ENCODE measurements at regions not wholly inside any gene's neighbourhood (a gene's known extent, or its start where the extent isn't known, plus 50 kb on each side); places are given as distances from the start of the nearest gene placed in this dataset.

GRCh38 chr3:154976072-154976983 lies 103.8 kb upstream of the MME start:
- no peak for FAIRE-seq
- no peak for DNase-seq (ENCODE audit: low spot score in 2 of 2)

GRCh38 chr3:154973851-154974250 lies 106.3 kb upstream of the MME start:
- no peak for FAIRE-seq
- DNase-seq (ENCODE audit: low spot score in 2 of 2) = no peak

- no peak for DNase-seq (ENCODE audit: low spot score in 2 of 2)
Observed at GRCh38 chr3:154972951-154973350, 107.2 kb upstream of the MME start.

GRCh38 chr3:154971771-154972326 lies 108.3 kb upstream of the MME start:
- no peak for DNase-seq (ENCODE audit: low spot score in 2 of 2)
- FAIRE-seq = no peak

More at GRCh38 chr3:154972951-154973350, 107.2 kb upstream of the MME start:
- FAIRE-seq = no peak

- no peak for FAIRE-seq
- no peak for DNase-seq (ENCODE audit: low spot score in 2 of 2)
Observed at GRCh38 chr3:154971341-154971740, 108.8 kb upstream of the MME start.

GRCh38 chr3:154970797-154971196 lies 109.3 kb upstream of the MME start:
- FAIRE-seq = no peak
- no peak for DNase-seq (ENCODE audit: low spot score in 2 of 2)

- FAIRE-seq = no peak
- no peak for DNase-seq (ENCODE audit: low spot score in 2 of 2)
Observed at GRCh38 chr3:154969366-154969765, 110.8 kb upstream of the MME start.

GRCh38 chr3:154967090-154967489 lies 113.0 kb upstream of the MME start:
- no peak for FAIRE-seq

GRCh38 chr3:154956815-154957214 lies 123.3 kb upstream of the MME start:
- no peak for FAIRE-seq
- DNase-seq (ENCODE audit: low spot score in 2 of 2) = no peak

More at GRCh38 chr3:154967090-154967489, 113.0 kb upstream of the MME start:
- no peak for DNase-seq (ENCODE audit: low spot score in 2 of 2)

GRCh38 chr3:154955907-154956533 lies 124.1 kb upstream of the MME start:
- FAIRE-seq = no peak

GRCh38 chr3:154954757-154955156 lies 125.4 kb upstream of the MME start:
- FAIRE-seq (no peak), DNase-seq (ENCODE audit: low spot score in 2 of 2) (no peak)

More at GRCh38 chr3:154955907-154956533, 124.1 kb upstream of the MME start:
- DNase-seq (ENCODE audit: low spot score in 2 of 2) = no peak

GRCh38 chr3:154953538-154953937 lies 126.6 kb upstream of the MME start:
- no peak for FAIRE-seq
- no peak for DNase-seq (ENCODE audit: low spot score in 2 of 2)

- no peak for DNase-seq (ENCODE audit: low spot score in 2 of 2)
- FAIRE-seq = no peak
Observed at GRCh38 chr3:154952553-154952952, 127.6 kb upstream of the MME start.

GRCh38 chr3:154943981-154944380 lies 136.1 kb upstream of the MME start:
- FAIRE-seq (no peak), DNase-seq (ENCODE audit: low spot score in 2 of 2) (no peak)

GRCh38 chr3:154942827-154943226 lies 137.3 kb upstream of the MME start:
- DNase-seq (ENCODE audit: low spot score in 2 of 2) = no peak

GRCh38 chr3:154936196-154936595 lies 143.9 kb upstream of the MME start:
- FAIRE-seq (no peak), DNase-seq (ENCODE audit: low spot score in 2 of 2) (no peak)

More at GRCh38 chr3:154942827-154943226, 137.3 kb upstream of the MME start:
- no peak for FAIRE-seq

GRCh38 chr3:154933581-154933980 lies 146.5 kb upstream of the MME start:
- FAIRE-seq = no peak
- no peak for DNase-seq (ENCODE audit: low spot score in 2 of 2)

GRCh38 chr3:154932633-154933032 lies 147.5 kb upstream of the MME start:
- DNase-seq (ENCODE audit: low spot score in 2 of 2) = no peak

GRCh38 chr3:154931484-154931883 lies 148.6 kb upstream of the MME start:
- DNase-seq (ENCODE audit: low spot score in 2 of 2) = no peak
- FAIRE-seq = no peak

More at GRCh38 chr3:154932633-154933032, 147.5 kb upstream of the MME start:
- no peak for FAIRE-seq

GRCh38 chr3:154926721-154927120 lies 153.4 kb upstream of the MME start:
- no peak for FAIRE-seq
- no peak for DNase-seq (ENCODE audit: low spot score in 2 of 2)

- DNase-seq (ENCODE audit: low spot score in 2 of 2) (no peak), FAIRE-seq (no peak)
Observed at GRCh38 chr3:154921351-154921750, 158.8 kb upstream of the MME start.
